Activated CD8-positive, alpha-beta memory T cell treated with anti-CD3 and anti-CD28 coated beads, Interleukin-2, amount 10 ng/mL, durations not matched to agents 7 days and 5 days (primary cell): ENCODE measurements at regions not wholly inside any gene's neighbourhood (a gene's known extent, or its start where the extent isn't known, plus 50 kb on each side); places are given as distances from the start of the nearest gene placed in this dataset.

Experiments
- ATAC-seq: fragments of 150-1000 bp; cut with Tn5 transposase; one replicate; pipeline ENCODE4 v1.10.0; 2021; ENCODE audit warnings: moderate library complexity
- CTCF ChIA-PET: fragments of 350-600 bp; sonication (Branson Sonifier 250); formaldehyde crosslinking; loops from one replicate; lab custom pipeline; 2021; ENCODE audit warnings: antibody characterized with exemption; lab: Charles Lee
- DNase-seq: peaks from one replicate; pipeline ENCODE4 v3.0.0-alpha.2; 2020
- H3K27ac Mint-ChIP-seq: one replicate; pipeline ENCODE4 v1.8.0; 2021; ENCODE audit warnings: mild to moderate bottlenecking, mixed read lengths
- H3K27me3 Mint-ChIP-seq: one replicate; pipeline ENCODE4 v1.8.0; 2021; ENCODE audit warnings: mixed read lengths
- H3K36me3 Mint-ChIP-seq: one replicate; pipeline ENCODE4 v1.8.0; 2021; ENCODE audit warnings: mild to moderate bottlenecking, mixed read lengths
- H3K4me1 Mint-ChIP-seq: one replicate; pipeline ENCODE4 v1.8.0; 2021; ENCODE audit warnings: mixed read lengths
- H3K4me3 Mint-ChIP-seq: one replicate; pipeline ENCODE4 v1.8.0; 2021; ENCODE audit warnings: mild to moderate bottlenecking, moderate library complexity, mixed read lengths
- H3K9me3 Mint-ChIP-seq: one replicate; pipeline ENCODE4 v1.8.0; 2022; ENCODE audit warnings: low read depth, mixed read lengths

DNA sequence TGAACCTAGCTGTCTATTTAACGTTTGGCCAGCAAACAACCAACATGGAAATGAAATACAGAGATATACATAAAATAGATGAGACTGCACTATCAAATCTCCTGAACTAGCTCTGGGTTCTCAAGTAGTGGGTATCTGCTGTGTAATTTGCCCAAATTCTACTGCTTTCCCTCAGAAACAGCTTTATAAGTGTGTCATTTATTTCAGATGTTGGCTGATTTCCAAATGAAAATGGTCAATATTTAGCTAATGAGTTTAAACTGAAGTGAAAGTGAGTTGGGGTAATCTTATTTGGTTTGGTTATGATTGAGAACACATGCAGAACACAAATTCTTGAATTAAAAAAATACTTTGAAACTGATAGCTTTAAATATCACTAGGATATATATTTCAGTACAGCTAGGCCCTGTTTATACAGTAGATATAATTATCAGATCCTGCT is 601.7 kb upstream of the CXADR start:
- Mint-ChIP-seq H3K27ac (no peak overlapping the region), H3K36me3 (no peaks in the 10 kb centered on the region), H3K4me3 (no peak overlapping the region), H3K9me3 (peaks cover 4% of the 10 kb centered on the region), H3K27me3 (no peaks in the 10 kb centered on the region), H3K4me1 (no peaks in the 10 kb centered on the region)
- no peak for ATAC-seq
- no peak for DNase-seq
- CTCF ChIA-PET = no interaction called here

DNA sequence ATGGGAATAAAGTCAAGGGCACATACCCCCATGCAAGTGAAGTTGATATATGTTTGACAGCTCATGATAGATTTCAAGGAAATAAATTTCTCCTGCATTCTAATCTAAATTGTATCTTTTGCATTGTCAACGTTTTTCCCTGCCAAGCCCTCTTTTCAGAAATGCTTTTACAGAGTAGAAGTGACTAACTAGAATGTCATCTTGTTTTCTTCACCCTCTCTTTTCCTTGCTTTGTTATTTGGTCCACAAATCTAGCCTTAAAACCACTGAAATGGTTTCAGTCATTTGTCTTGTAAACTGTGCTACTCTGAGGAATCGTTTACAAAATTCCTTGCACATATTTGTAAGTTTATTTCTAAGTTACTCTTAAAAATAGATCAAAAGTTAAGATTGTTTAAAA is 600.8 kb upstream of the CXADR start:
- CTCF ChIA-PET = no interaction called here
- Mint-ChIP-seq H3K27me3 (no peaks in the 10 kb centered on the region), H3K4me3 (no peak overlapping the region), H3K27ac (no peak overlapping the region), H3K36me3 (no peaks in the 10 kb centered on the region), H3K9me3 (peaks cover 4% of the 10 kb centered on the region), H3K4me1 (no peaks in the 10 kb centered on the region)
- ATAC-seq (no peak), DNase-seq (no peak)

DNA sequence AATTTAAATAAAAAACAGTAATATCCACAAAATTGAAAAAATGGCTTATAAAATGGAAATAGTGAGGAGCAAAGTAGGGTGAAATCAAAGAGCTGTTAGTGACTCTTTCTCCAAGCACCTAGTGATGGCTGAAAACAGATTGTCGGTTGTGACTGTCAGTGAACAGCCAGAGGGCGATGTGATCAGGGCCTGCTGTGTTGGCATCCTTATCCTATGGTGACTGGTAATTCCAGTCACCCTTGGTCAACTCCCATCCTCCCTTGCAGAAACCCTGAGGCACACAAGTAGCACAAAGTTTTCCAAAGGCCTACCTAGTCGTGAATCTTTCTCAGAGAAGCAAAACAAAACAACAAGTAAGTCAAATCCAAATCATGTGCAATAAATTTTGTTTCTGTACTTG is 599.8 kb upstream of the CXADR start:
- CTCF ChIA-PET = no interaction called here
- ATAC-seq (no peak), DNase-seq (no peak)
- Mint-ChIP-seq H3K27ac (no peak overlapping the region), H3K4me3 (no peak overlapping the region), H3K4me1 (no peaks in the 10 kb centered on the region), H3K27me3 (no peaks in the 10 kb centered on the region), H3K36me3 (no peaks in the 10 kb centered on the region), H3K9me3 (peaks cover 2% of the 10 kb centered on the region)

GRCh38 chr21:16928439-16928838 is 584.4 kb upstream of the CXADR start:
- no peaks in the 10 kb centered on the region for H3K27me3 Mint-ChIP-seq
- no peak overlapping the region for H3K4me3 Mint-ChIP-seq
- ATAC-seq = no peak
- no peaks in the 10 kb centered on the region for H3K4me1 Mint-ChIP-seq
- no peaks in the 10 kb centered on the region for H3K36me3 Mint-ChIP-seq
- peaks cover 2% of the 10 kb centered on the region for H3K9me3 Mint-ChIP-seq
- CTCF ChIA-PET = no interaction called here
- no peak overlapping the region for H3K27ac Mint-ChIP-seq
- no peak for DNase-seq

- Mint-ChIP-seq H3K4me3 (no peak overlapping the region), H3K27me3 (no peaks in the 10 kb centered on the region), H3K9me3 (peaks cover 6% of the 10 kb centered on the region), H3K27ac (no peak overlapping the region), H3K4me1 (no peaks in the 10 kb centered on the region), H3K36me3 (no peaks in the 10 kb centered on the region)
- ATAC-seq = no peak
- CTCF ChIA-PET = no interaction called here
- DNase-seq = no peak
Observed at GRCh38 chr21:16932314-16932713, 580.5 kb upstream of the CXADR start.

DNA sequence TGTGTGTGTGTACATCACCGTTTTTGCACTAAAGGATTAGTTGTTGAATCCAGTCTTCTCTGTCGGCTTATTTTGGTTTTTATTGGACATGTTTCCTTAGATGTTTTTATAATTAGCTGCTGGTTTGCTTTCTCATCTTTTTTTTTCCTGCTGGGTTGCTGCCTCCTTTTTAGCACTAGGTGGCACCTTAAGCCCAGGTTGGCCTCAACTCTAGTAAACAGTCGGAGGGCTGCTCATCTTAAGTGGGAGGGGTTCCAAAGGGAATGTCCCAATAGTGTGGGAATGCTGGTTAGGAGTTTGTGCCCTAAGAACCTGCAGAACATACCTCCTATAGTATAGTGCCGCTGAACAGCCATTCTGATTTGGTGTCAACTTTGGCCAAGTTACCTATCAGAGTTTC is 570.1 kb upstream of the CXADR start:
- DNase-seq (no peak), ATAC-seq (no peak)
- Mint-ChIP-seq H3K27me3 (no peaks in the 10 kb centered on the region), H3K36me3 (no peaks in the 10 kb centered on the region), H3K27ac (no peak overlapping the region), H3K4me3 (no peak overlapping the region), H3K9me3 (peaks cover 15% of the 10 kb centered on the region), H3K4me1 (no peaks in the 10 kb centered on the region)
- CTCF ChIA-PET = no interaction called here

DNA sequence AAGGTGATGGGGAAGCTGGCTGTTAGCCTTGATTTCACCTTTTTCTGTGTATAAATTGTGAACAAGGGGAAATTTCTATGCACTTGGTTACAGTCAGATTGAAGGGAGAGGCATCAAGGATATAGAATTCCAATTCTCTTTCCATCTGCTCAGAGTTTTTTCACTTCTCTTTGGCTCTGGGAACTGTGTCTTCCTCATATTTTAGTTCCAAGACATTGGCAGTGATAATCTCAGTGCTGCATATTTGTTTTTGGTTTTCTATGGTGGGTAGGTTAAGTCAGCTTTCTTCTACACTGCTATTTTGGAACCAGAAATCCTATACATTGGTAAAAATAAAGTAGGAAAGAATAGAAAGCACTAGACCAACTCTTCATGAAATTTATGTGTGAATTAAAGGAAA is 569.6 kb upstream of the CXADR start:
- Mint-ChIP-seq H3K9me3 (peaks cover 15% of the 10 kb centered on the region), H3K4me3 (no peak overlapping the region), H3K36me3 (no peaks in the 10 kb centered on the region), H3K27ac (no peak overlapping the region), H3K4me1 (no peaks in the 10 kb centered on the region), H3K27me3 (no peaks in the 10 kb centered on the region)
- DNase-seq (no peak), ATAC-seq (no peak)
- CTCF ChIA-PET = no interaction called here

DNA sequence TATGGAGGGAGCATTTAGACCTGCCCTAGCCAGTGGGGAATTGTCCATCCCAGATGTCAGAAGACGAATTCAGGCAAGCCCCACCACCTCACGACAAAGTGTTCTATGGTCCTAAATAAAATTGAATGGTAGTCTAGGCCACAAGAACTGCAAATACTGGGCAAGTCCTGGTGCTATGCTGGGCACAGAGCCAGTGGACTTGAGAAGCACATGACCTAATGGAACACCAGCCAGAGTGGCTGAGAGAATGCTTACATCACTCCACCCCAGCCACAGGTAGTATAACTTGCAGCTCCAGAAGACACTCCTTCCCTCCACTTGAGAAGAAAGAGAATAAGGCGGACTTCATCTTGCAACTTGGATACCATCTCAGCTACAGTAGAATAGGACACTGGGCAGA is 567.3 kb upstream of the CXADR start:
- no peak overlapping the region for H3K4me3 Mint-ChIP-seq
- H3K36me3 Mint-ChIP-seq = no peaks in the 10 kb centered on the region
- no peaks in the 10 kb centered on the region for H3K27me3 Mint-ChIP-seq
- no peak for DNase-seq
- no peaks in the 10 kb centered on the region for H3K4me1 Mint-ChIP-seq
- H3K9me3 Mint-ChIP-seq = peaks cover 18% of the 10 kb centered on the region
- no peak overlapping the region for H3K27ac Mint-ChIP-seq
- no peak for ATAC-seq
- CTCF ChIA-PET = interaction anchor here (0.6 kb wide), 1 partner anchor 371 kb away, joined by 3 read pairs; no protein-coding TSS in a partner anchor

- CTCF ChIA-PET = no interaction called here
- Mint-ChIP-seq H3K4me3 (no peak overlapping the region), H3K36me3 (no peaks in the 10 kb centered on the region), H3K27ac (no peak overlapping the region), H3K27me3 (no peaks in the 10 kb centered on the region), H3K9me3 (peaks cover 5% of the 10 kb centered on the region), H3K4me1 (no peaks in the 10 kb centered on the region)
- ATAC-seq (no peak), DNase-seq (no peak)
Observed at GRCh38 chr21:16956824-16957223, 556.0 kb upstream of the CXADR start.

DNA sequence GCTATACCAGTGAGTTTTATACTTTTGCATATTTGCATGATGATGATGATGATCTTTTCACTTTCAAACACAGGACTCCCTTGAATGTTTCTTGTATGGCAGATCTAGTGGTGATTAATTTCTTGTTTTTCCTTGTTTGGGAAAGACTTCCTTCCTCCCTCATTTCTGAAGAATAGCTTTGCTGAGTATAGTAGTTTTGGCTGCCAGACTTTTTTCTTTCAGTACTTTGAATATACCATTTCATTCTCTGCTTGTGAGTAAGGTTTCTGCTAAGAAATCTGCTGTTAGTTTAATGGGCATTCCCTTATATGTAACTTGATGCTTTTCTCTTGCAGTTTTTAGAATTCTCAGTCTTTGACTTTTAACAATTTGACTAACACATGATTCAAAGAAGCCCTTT is 547.4 kb upstream of the CXADR start:
- Mint-ChIP-seq H3K4me1 (no peaks in the 10 kb centered on the region), H3K27me3 (no peaks in the 10 kb centered on the region)

GRCh38 chr21:16968436-16968835 is 544.4 kb upstream of the CXADR start:
- Mint-ChIP-seq H3K9me3 (peaks cover 8% of the 10 kb centered on the region), H3K4me1 (no peaks in the 10 kb centered on the region), H3K4me3 (no peak overlapping the region), H3K27me3 (no peaks in the 10 kb centered on the region), H3K27ac (no peak overlapping the region), H3K36me3 (no peaks in the 10 kb centered on the region)
- no peak for DNase-seq
- no peak for ATAC-seq
- CTCF ChIA-PET = no interaction called here

More for the DNA sequence above, 547.4 kb upstream of the CXADR start:
- Mint-ChIP-seq H3K27ac (no peak overlapping the region), H3K36me3 (no peaks in the 10 kb centered on the region), H3K4me3 (no peak overlapping the region), H3K9me3 (peaks cover 8% of the 10 kb centered on the region)
- ATAC-seq = no peak
- CTCF ChIA-PET = no interaction called here
- no peak for DNase-seq

- Mint-ChIP-seq H3K27ac (no peak overlapping the region), H3K36me3 (no peaks in the 10 kb centered on the region), H3K4me1 (no peaks in the 10 kb centered on the region), H3K9me3 (peaks cover 8% of the 10 kb centered on the region), H3K27me3 (no peaks in the 10 kb centered on the region), H3K4me3 (no peak overlapping the region)
- ATAC-seq = no peak
- no peak for DNase-seq
- CTCF ChIA-PET = no interaction called here
Observed at GRCh38 chr21:16969636-16970035, 543.2 kb upstream of the CXADR start.

GRCh38 chr21:16974060-16974459 is 538.8 kb upstream of the CXADR start:
- no peak overlapping the region for H3K4me3 Mint-ChIP-seq
- DNase-seq (no peak), ATAC-seq (no peak)
- no peaks in the 10 kb centered on the region for H3K27me3 Mint-ChIP-seq
- no peaks in the 10 kb centered on the region for H3K4me1 Mint-ChIP-seq
- H3K36me3 Mint-ChIP-seq = no peaks in the 10 kb centered on the region
- CTCF ChIA-PET = no interaction called here
- no peak overlapping the region for H3K27ac Mint-ChIP-seq
- peaks cover 4% of the 10 kb centered on the region for H3K9me3 Mint-ChIP-seq

- H3K9me3 Mint-ChIP-seq = peaks cover 4% of the 10 kb centered on the region
- no peak for DNase-seq
- H3K27me3 Mint-ChIP-seq = no peaks in the 10 kb centered on the region
- H3K27ac Mint-ChIP-seq = no peak overlapping the region
- H3K36me3 Mint-ChIP-seq = no peaks in the 10 kb centered on the region
- CTCF ChIA-PET = no interaction called here
- no peak overlapping the region for H3K4me3 Mint-ChIP-seq
- no peak for ATAC-seq
- no peaks in the 10 kb centered on the region for H3K4me1 Mint-ChIP-seq
Observed at GRCh38 chr21:16976193-16976592, 536.6 kb upstream of the CXADR start.

GRCh38 chr21:16978309-16978895 is 534.4 kb upstream of the CXADR start:
- CTCF ChIA-PET = no interaction called here
- ATAC-seq (no peak), DNase-seq (no peak)
- Mint-ChIP-seq H3K27ac (no peak overlapping the region), H3K27me3 (no peaks in the 10 kb centered on the region), H3K36me3 (no peaks in the 10 kb centered on the region), H3K4me1 (no peaks in the 10 kb centered on the region), H3K9me3 (peaks cover 4% of the 10 kb centered on the region), H3K4me3 (no peak overlapping the region)
